ENCODE measurements at regions not wholly inside any gene's neighbourhood (a gene's known extent, or its start where the extent isn't known, plus 50 kb on each side); places are given as distances from the start of the nearest gene placed in this dataset.

- DNase-seq, result no peak
These were observed 175.6 kb downstream of the BMP7 start for GRCh38 chr20:57090590-57091560.

GRCh38 chr20:57091748-57092111 lies 174.7 kb downstream of the BMP7 start:
- DNase-seq, result peak; percentile 5

GRCh38 chr20:57092112-57092899 lies 174.1 kb downstream of the BMP7 start:
- peak; percentile 83 for DNase-seq

DNA sequence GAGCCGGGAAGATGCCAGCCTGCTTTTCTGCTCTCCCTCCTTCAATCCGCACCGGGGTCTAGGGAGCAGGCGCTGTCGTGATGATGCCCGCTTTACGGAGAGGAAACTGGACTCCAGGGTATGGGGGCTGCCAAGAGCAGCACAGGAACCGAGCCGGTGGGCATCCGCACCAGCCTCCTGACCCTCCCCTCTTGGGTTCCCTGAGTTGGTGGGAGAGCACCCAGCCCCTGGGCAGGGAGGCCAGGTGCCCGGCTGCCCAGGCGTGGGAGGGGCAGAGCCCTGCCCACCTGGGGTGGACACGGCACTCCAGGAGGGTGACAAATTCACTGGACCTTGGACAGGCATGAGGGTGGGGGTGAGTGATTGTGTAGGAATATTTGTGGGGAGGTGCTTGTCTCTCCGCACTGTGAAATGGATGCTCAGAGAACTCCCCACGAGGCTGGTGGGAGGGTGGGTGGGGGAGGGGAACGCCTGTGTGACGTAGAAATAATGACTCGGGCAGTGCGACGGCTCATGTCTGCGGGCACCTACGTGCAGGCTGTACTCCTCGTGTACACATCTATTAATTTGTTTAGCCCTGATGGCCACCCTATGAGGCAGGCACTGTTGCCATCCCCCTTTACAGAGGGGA lies 173.4 kb downstream of the BMP7 start:
- no peak for DNase-seq

DNA sequence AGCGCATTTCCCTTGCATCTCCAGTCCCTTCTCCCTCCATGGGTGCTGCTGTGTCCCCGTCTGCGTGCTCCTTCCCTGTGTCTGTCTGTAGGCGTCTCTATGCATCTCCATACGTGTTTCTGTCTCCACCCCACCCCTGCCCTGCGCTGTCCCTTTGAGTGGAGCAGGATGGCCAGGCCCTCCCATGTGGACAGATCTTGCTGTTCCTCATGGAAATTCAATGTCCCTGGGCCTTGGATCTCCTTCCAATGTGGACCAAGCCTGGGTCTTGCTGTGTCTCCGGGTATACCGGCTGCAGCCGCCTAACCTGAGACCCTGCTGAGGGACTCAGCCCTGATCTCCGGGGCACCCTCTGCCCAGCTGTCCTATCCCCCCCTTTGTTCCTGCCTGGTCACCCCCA lies 172.7 kb downstream of the BMP7 start:
- DNase-seq, result no peak

- DNase-seq, result no peak
These were observed 172.1 kb downstream of the BMP7 start for GRCh38 chr20:57094252-57094891.

DNA sequence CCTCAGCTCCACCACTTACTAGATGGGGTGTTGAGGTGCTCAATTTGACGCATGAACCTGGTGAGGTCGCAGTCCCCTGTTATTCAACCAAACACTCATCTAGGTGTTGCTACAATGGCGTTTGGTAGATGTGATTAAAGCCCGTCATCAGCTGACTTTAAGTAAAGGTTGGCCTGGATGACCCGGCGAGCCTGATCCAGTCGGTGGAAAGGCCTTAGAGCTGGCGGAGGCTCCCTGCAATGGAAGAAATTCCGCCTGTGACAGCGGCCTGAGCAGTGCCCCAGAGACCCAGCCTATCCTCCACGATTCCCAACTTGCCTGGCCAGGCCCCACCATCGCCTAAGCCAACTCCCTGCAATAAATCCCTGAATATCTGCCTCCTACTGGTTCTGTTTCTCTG lies 171.4 kb downstream of the BMP7 start:
- DNase-seq, result no peak

DNA sequence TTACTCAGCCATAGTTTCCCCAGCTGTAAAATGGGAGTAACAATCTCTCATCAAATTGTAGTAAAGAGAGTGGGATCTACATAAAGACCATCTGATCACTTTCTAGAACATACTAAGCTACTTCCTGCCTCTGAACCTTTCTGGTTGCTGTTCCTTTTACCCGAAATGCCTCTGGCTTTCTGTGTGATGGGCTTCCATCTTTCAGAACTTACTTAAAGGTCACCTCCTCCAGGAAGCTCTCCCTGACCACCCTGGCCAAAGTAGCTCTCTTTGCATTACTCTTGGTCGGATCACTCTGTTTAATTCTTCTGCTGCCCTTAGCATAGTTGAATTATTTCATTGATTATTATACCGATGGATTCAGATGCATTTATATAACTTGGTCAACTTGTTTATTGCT lies 171.0 kb downstream of the BMP7 start:
- no peak for DNase-seq

- DNase-seq, result no peak
These were observed 169.1 kb downstream of the BMP7 start for GRCh38 chr20:57097245-57097915.

DNA sequence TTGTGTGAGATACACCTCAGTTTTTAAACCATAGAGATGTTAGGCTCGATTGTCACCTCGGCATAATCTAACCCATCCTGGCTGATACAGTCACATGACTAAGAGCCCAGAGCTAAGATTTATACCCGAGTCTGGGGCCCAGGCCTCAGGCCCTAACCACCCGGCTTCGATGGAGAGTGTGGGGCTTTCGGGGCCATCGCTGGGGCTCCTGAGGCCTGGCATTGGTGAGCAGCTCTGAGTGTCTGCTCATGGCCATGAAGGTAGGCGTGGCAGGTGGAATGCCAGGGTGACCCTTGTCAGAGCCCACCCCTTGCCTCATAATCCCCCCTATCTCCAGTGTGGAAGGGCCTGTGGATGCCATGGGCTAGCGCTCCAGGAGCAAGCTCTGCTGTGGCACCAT lies 164.3 kb downstream of the BMP7 start:
- no peak for DNase-seq

DNA sequence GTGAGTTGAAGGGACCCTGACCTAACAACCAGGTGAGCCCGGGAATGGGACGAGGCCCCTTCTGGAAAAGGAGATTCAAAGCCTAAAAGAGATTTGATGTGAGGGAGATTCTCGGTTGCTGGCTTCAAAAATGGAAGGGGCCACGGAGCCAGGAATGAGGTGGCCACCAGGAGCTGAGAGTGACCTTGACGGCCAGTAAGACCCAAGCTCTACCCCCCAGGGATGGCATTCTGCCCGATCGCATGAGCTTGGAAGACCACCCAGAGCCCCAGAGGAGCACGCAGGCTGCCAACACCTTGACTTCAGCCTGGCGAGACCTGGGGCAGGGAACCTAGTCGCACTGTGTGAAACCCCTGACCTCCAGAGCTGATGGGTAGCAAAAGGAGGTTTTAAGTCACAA lies 163.9 kb downstream of the BMP7 start:
- no peak for DNase-seq

- DNase-seq, result no peak
These were observed 163.2 kb downstream of the BMP7 start for GRCh38 chr20:57103146-57103800.

- DNase-seq, result no peak
These were observed 162.3 kb downstream of the BMP7 start for GRCh38 chr20:57104113-57104512.

- no peak for DNase-seq
These were observed 161.7 kb downstream of the BMP7 start for GRCh38 chr20:57104651-57105204.

DNA sequence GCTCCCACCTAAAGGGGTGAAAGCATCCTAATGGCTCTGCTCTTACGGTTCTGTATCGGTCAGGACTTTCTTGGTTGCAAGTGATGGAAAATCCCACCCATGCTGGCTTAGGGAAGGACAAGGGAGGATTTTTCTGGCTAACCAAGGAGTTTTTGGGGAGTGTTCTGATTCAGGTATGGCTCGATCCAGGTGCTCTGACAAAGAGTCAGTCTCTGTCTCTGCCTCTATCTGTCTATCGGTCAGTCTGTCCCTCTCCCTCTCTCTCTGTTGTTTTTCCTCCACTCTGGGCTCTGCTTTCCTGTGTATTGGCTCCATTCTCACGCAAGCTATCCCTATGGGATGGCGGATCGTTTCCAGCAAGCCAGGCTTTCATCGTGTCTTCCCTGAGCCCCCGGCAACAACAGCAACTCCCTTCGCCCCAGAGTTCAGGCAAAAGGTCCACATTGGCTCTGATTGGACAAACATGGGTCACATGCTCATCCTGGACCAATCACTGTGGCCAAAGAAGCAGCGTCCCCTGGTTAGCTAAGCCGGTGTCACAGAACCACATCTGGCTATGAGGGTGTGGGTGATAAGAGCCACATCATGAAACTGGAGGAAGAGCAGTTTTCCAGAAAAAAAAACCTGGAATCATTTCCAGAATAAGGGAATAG lies 160.3 kb downstream of the BMP7 start:
- no peak for DNase-seq

DNA sequence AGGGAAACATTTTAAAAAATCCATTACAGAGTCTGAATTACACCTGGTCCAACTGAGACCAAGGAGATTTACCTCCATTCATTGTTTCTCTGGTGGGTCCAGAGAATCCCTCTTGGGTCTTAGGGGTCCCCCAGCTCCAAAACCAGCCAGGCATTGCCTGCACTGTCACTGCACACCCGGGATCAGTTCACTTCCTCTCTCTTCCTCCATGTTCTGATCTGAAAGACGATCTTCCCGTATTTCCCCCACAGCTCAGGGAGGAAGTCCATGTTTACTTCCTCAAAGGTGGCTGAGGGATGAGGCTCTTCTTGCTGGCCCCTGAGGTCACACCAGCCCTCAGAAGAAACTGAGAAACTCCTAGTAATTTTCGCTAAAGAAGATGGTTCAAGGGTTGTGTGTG lies 159.7 kb downstream of the BMP7 start:
- no peak for DNase-seq

DNA sequence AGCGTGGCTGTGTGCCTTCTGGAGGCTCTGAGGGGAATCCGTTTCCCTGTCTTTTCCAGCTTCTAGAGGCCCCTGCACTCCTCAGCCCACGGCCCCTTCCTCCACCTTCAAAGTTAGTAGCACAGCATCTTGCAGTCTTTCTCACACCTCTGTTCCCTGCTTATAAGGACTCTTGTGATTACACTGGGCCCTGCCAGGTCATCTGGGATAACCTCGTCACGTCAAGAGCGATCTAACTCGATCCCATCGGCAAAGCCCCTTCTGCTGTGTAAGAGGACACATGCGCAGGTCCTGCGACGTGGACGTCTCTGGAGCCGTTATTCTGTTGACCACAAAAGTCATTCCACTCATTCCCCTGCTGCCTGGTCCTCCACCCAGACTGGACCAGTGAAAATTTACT lies 159.2 kb downstream of the BMP7 start:
- DNase-seq, result no peak

DNA sequence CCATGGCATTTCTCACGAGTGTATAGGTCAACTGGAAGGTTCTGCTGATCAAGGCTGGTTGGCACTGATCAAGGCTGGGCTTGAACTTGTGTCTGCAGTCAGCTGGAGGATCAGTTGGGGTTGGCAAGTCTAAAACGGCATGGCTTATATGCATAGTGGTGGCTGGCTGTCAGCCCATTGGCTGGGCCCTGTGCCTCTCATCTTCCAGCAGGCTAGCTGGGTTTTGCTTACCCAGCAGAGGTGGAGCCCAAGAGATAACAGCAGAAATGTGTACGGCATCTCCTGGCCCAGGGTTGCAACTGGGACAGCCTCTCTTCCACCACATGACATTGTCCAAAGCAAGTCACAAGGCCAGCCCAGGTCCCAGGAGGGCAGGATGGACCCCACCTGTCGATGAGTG lies 158.2 kb downstream of the BMP7 start:
- DNase-seq, result no peak

GRCh38 chr20:57108742-57109570 lies 157.5 kb downstream of the BMP7 start:
- no peak for DNase-seq

DNA sequence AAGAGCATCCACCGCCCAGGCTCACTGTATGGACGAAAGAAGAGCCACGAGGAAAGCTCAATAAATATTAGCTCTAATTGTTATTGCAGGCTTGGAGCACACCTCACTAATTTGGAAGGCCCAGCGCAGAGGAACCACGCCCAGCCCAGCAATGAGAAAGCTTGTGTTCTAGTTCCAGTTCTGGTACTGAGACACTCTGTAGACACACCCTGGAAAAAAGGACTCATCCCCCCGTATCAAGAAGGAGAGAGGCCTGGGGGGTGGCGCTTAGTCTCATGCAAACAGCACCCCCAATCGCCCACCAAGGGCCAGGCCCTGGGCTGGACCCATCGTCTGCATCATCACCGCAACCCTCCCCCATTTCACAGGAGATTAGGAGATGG lies 156.9 kb downstream of the BMP7 start:
- DNase-seq, result no peak

Data from hematopoietic multipotent progenitor cell treated with erythropoietin and hydrocortisone succinate and interleukin-3 and kit ligand, for 4 days (in vitro differentiated cells).